Activated CD4-positive, alpha-beta T cell treated with anti-CD3 and anti-CD28 coated beads for 24 hours (primary cell): ENCODE measurements at regions not wholly inside any gene's neighbourhood (a gene's known extent, or its start where the extent isn't known, plus 50 kb on each side); places are given as distances from the start of the nearest gene placed in this dataset.
"Not testable (repeated sequence)": the region's sequence is repeated elsewhere in the genome, so short reads cannot be mapped to it uniquely, and the experiment has no call there.

Source experiments
- DNase-seq, 2 donors: peaks; one replicate each; pipeline ENCODE4 v3.0.0-alpha.2; 2020; ENCODE audit warnings: low read depth in 2 of 2

DNA sequence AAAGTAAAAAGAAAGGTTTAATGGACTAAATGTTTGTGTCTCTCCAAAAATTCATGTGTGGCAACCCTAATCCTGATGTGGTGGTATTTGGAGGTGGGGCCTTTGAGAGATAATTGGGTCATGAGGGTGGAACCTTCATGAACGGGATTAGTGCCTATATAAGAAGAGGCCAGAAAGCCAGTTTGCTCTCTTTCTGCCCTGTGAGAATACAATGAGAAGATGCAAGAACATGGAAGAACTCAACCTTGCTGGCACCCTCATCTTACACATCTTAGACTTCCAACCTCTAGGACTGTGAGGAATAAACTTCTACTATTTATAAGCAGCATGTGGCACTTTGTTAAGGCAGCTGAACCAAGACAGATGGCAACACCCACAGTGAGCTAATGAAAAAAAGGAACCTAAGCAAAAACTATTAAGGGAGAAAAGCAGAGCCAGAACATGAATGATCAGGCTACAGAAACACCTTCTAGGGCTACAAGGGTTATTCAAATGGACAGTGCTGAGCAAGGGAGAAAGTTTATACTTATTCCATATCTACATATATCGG lies 159.5 kb downstream of the PLK2 start:
- no peak for DNase-seq

DNA sequence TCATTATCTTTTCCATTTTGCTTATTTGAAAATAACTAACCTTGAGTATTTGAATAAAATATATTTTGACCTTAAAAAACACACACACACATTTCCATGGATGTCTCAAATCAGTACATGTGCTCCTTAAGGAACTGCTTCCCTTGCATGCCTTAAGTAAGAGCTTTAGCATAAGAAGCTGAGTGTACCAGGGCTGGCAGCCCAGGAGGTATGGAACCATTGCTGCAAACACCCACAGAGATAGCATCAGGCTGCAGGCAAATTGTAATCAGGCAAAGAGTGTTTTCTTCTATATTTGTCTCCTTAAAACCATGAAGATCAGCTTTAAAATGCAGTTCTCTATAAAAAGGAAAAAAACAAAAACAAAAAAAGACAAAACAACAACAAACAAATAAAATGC lies 160.6 kb downstream of the PLK2 start:
- DNase-seq: no peak

DNA sequence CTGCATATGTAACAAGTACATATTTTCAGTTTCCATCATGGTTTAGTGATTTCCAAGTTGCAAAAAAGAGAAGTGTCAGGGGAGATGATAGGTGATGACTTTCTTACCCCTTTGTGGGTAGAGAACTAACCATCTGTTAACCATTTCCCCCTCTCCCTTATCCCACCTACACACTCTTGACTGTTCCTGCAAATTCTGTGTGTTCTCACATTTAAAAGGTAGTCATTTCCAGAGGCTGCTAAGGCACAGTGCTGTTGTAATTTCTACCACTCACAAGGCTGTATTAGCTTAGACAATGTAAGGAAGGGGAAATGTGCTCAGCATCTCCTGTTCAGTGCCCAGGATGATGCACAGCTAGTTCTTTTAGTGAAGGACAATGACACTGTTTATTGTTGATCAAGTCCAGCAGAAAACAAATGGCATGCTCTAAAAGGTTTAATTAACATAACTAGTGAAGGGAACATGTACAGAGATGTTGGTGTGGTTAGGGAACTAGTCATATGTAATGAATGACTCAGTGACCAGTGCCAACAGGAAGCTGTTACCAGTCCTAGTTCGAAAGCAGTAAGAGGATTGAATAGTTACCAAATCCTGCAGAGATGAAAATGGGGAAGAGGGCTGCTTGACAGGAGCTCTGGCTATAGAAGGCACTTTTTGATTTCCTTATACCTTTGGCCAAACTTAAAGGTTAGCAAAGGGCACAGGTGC lies 165.1 kb downstream of the PLK2 start:
- no peak for DNase-seq

DNA sequence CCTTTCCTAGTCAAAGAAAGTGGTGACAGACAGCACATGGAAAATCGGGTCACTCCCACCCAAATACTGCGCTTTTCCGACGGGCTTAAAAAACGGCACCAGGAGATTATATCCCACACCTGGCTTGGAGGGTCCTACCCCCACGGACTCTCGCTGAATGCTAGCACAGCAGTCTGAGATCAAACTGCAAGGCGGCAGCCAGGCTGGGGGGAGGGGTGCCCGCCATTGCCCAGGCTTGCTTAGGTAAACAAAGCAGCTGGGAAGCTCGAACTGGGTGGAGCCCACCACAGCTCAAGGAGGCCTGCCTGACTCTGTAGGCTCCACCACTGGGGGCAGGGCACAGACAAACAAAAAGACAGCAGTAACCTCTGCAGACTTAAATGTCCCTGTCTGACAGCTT lies 171.6 kb downstream of the PLK2 start:
- DNase-seq: not testable (repeated sequence)

DNA sequence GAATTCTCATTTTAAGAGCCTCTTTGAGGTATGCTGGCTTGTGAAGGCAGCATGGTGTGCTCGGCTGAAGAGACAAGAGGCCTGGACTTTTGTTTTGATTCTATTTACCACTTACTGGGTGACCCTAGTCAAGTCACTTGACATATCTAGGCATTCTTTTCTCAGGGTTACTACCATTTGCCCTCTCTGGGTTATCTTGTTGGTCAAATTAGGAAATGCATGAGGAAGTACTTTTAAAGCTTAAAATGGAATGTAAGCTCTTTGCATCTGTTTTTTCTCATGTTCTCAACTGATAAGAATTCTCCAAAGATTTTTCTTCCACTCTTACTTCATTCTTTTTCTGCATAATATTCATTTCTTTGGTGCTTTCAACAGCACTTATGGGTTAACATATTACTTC lies 173.1 kb downstream of the PLK2 start:
- no peak for DNase-seq

DNA sequence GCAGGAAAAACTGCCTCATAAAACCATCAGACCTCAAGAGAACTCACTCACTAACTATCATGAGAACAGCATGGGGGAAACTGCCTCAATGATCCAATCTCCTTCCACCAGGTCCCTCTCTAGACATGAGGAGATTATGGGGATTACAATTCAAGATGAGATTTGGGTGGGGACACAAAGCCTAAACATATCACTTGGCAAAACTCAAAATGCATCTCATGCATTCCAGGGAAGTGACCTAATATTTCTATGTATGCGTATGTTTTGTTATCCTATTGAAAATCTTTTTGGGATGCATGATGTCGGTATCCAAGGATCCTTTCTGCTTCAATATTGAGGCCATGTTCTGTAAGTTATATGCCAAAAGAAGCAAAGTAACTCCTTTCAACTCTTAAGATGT lies 174.0 kb downstream of the PLK2 start:
- DNase-seq: no peak

DNA sequence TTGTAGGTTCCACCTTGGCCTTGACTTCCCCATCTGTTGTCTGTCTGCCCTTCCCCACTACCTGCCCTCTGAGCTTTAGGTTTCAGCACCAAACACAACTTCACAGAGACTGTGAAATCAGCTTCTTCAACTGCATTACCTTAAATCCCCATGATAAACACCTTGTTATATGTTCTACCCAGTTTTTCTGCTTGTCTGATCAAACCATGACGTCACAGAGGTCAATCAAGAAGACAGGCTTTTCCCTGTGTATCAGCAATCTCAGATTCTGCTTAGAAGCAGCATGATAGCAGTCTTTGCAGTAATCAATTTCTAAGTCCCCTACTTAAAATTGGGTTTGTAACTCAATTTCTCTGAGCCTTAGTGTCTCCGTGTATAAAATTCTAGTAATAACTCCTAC lies 175.0 kb downstream of the PLK2 start:
- DNase-seq: no peak

DNA sequence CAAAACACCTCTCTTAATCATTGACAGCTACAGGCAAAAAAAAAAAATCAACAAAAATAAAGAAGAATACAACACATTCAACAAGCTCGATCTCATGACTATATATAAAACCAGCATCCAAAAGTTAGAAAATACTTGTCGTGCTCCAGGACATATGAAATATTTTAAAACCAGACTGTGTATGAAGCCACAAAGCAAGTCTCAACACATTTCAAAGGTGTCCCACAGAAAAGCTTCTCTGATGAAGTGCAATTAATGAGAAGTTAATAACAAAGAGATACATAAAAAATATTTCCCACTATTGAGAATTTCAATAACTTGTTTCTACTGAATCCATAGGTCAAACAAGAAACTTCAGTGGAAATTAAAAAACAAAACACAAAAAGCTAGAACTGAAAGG lies 178.7 kb downstream of the PLK2 start:
- DNase-seq: no peak

DNA sequence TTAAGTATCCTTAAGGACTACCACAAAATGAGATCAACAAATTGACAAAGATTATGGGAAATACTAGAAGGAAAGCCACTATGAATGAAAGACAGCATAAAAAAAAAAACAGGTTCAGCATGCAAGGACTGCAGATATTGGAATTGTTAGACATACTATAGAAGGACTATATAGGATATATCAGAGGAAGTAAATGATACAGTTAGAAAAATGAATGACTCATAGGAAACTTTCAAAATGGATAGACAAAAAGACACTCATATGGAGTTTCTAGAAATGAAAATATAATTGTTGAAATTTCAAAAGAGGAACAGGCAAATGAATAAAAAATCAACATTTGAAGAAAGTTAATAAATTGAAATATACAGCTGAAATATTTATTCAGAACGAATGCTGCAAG lies 180.6 kb downstream of the PLK2 start:
- DNase-seq: no peak

DNA sequence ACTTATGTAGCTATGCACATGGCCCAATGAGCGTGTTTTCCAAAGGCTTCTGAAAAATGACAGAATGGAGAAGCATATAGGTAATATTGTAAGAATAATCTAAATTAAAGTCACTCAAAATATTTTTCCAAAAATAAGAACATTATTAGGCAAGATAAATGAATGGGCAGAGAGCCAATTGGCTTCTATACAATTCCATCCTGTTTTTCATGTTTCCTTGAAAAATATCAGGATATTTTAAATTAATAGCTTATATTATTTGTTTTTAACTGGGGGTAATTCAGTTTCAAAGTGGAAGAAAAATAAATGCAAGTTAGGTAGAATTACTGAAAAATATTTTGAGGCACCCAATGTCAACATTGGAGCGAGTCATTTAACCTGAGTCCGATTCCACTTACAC lies 183.5 kb downstream of the PLK2 start:
- no peak for DNase-seq

DNA sequence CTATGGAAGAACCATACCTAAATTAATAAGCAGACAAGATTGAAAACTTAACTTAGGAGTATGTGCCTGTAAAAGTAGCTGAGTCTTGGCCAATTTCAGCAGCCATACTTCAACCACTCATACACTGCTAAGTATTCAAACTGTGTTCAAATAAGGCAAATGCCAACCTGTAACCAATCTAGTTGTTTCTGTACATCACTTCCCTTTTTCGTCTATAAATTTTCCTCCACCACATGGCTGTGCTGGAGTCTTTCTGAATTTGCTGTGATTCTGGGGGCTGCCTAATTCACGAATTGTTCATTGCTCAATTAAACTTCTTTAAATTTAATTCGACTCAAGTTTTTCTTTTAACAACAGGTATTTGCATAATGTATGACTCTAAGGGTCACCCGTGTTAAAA lies 184.4 kb downstream of the PLK2 start:
- no peak for DNase-seq

DNA sequence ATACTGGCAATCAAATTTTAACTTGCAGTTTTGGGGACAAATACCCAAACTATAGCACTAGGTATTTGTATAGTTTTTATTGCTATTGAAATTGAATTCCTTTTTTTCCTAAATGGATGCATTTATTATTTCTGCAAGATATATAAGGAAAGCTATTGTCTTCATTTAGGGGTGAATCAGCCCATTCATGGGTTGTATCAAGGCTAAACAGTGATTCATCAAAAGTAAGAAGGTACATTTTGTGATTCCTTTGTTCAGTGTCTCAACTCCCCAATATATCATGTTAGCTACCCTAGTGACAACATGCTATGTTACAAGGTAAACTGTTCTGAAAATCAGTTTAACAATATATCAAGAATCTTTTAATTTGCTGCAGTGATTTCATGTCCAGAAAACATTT lies 185.7 kb downstream of the PLK2 start:
- DNase-seq: no peak

DNA sequence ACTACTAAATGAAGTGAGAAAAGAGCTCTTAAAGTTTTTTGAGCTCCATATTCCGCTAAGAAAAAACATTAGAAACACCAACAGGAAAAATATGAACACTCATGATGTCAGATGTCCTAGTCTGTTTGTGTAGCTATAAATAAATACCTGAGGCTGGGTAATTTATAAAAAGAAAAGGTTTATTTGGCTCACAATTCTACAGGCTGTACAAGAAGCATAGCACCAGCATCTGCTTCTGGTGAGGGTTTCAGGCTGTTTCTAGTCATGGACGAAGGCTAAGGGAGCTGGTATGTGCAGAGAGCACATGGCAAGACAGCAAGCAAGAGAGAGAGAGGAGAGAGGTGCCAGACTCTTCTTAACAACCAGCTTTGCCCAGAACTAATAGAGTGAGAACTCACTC lies 186.2 kb downstream of the PLK2 start:
- DNase-seq: no peak

DNA sequence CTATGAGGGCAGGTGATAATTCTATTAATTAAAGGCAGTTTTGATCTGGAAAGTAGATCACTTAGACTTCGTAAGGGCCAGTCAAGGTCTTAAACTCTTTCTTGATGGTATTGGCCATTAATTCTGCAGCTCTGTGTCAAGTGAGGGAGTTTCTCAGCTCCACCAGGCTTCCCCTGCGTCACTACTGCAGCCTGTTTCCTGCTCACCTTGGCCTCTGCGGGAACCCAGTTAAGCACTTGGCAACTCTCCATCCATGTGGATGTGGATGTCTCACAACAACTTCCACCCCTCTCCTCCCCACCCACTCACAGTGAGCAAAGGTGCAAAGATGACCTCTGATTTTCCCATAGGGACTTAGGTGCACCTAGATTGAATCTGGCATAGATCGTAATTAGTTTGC lies 191.6 kb downstream of the PLK2 start:
- DNase-seq: no peak

DNA sequence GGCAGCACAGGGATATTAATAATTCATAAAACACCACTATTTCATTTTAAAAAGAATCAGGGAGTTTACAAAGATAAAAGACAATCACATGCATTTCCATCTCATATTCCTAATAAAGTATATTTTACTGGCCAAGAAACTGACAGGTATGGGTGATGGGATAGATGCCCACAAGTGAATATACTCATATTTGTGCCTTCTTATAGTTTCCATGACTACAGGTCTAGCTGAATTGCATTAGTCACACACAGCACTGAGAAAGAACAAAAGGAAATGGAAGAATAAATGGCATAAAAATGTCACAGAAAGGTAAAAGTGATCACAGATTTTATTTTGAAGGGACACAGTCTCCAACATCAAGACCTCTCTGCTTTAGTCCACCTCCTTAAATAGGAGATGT lies 193.5 kb downstream of the PLK2 start:
- DNase-seq: no peak

DNA sequence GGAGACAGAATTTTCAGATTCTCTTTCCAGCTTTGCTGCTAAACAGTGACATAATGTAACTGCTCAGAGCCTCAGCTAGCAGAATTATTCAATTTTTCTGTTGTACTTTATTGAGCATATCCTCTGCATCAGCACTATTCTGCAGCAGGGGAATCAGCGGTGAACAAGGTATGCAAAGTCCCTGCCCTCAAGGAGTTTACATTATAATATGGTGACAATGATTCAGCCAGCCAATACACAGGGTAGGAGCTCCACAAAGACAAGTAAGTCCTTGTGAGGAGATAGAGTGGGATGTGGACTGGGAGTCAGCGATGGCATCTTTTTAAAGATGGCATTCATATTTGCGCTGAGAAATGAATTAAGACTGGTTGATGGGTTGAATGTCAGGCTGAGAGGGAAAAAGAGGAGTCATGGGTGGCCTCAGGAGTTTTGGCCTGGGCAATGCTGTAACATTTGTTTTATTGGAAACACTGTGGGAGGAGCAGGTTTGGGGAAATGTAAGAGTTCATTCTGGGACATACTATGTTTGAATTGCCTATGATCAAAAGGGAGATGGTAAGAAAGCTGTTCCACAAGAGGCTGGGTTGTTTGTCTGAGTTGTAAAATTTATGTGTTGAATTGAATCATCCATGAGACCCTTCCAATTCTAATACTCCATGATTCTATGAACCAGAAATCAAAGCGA lies 194.5 kb downstream of the PLK2 start:
- DNase-seq: no peak

DNA sequence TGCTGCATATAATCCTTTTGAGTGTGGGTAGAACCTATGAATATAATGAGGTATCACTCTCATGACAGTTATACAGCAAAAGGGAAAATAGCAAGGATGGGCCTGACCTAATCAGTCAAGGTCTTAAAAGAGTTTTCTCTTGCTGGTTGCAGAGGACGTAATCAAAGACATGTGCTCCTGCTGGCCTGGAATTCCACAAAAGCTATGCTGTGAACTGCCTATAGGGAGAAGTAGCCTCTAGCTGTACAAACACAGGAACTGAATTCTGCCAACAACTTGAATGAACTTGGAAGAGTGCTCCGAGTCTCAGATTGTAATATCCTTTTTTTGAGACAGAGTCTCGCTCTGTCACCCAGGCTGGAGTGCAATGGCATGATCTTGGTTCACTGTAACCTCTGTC lies 195.6 kb downstream of the PLK2 start:
- DNase-seq: no peak

DNA sequence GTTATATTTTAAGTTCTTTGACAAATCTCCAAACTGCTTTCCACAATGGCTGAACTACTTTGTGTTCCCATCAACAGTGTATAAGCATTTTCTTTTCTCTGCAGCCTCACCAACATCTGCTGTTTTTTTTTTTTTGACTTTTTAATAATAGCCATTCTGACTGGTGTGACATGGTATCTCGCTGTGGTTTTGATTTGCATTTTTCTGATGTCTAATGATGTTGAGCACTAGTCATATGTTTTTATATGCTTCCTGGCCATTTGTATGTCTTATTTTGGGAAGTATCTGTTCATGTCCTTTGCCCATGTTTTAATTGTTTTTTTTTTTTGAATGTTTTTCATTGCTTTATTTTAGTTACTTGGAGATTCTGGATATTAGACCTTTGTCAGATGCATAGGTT lies 196.6 kb downstream of the PLK2 start:
- no peak for DNase-seq

DNA sequence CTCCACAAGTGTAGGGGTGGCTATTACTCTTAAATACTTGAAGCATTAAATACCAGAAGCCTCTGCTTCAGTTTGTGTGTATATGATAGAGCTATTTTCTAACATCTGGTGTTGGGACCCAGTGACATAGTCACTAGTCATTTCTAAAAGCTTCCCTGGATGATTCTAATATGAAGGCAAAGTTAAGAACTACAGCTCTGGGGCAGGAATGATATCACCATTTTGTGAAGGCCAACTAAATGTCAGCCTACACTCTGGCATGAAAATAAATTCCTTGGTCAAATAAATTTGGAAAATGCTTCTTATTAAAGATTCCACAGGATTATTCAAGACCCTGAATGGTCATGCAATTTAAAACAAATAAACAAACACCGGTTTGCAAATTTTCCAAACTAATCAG lies 197.7 kb downstream of the PLK2 start:
- DNase-seq: no peak

DNA sequence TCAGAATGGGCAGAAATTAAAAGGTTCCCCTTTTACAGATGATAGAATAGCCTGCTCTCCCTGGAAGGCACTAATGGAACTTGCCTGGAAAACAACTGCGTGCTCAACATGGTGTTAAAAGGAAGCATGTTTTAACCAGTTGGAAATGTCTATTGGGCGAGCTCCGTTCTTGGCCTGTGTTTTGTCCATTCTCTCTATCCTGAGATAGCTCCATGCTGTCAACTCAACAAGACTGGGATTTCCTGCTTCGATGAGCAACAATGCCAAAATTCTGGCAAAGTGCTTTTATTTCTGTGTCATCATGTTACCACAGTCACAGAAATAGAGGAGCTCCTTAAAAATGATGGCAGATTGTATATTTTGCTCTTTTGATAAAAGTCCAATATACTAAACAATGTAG lies 198.3 kb downstream of the PLK2 start:
- no peak for DNase-seq

DNA sequence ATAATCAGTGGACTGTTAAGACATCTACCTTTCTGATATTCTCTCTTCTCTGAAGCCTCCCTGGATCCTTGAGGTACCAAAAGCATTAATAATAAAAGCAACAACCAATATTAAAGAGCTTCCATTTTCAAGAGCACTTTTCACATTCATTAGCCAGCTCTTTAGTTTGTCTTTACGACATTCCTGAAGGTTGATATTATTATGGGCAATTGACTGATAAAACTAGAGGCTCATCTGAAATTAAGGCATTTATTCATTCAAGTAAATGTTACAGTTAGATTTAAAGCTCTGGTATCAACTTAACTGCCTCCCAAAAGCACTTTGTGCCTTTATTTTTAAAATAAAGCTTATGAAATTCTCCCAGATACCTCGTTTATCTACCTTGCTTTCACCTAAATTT lies 199.6 kb downstream of the PLK2 start:
- no peak for DNase-seq

DNA sequence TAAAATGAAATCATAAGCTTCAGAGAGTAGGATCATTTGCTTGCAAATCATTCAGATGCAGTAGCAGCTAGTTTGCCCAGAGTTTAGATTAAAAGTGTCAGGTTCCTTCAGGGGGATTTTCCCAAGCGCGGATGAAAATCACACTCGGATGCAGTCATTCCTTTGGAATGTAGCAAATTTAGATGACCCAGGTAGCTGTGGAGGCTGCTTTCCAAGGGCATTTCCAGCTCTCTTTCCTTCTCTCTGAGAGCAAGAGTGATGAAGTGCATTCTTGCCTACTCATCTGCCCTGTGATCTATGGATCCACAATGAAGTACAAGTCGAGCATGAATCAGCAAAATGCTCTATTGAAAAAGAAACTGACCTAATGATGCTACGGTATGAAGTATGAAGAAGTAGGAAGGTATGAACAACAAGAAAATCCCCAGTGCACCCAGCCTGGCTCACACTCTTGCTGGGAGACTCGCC lies 200.2 kb downstream of the PLK2 start:
- DNase-seq: no peak

DNA sequence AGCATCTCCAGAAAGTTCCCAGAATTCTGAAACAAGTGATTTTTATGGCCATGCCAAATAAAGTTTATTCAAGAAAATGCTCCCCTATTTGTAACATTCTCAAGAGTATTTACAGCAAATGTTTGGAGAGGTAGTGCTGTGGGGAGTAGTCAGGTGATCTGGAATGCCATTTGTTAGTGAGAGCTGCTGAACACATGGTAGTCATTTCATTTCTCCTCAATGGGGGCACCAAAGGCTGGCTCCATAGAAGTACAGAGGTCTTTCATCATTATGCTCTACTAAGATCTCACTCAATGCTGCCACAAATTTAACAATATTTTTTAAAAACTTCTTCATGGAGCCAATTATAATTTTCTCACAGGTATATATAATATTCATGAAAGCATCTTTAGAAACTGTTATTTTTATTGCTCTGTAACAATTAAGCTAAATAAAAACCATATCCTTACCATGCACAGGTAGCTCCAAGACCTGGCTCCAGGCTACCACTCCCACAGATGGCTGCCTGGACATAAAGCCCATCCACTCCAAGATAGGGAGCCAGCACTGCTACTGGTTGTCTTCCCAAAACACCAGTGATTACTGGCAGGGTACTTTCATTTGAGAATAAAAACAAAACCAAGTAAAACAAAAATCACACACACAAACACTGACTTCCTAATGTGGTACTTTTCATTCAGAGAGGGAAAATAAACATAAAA lies 200.8 kb downstream of the PLK2 start:
- DNase-seq: no peak
